ENCODE measurements at regions not wholly inside any gene's neighbourhood (a gene's known extent, or its start where the extent isn't known, plus 50 kb on each side); places are given as distances from the start of the nearest gene placed in this dataset.
"Not testable (repeated sequence)": the region's sequence is repeated elsewhere in the genome, so short reads cannot be mapped to it uniquely, and the experiment has no call there.

DNA sequence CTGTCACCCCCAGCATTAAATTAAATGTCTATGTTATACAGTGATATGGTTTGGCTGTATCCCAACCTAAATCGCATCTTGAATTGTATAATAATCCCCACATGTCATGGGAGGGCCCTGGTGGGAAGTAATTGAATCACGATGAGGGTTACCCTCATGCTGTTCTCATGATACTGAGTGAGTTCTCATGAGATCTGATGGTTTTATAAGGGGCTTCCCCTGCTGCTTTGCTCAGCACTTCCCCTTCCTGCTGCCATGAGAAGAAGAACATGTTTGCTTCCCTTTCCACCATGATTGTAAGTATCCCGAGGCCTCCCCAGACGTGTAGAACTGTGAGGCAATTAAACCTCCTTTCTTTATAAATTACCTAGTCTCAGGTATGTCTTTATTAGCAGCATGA, 445.7 kb downstream of the MRPL39 start:
- H3K4me1 Mint-ChIP-seq: no peaks in the 10 kb centered on the region
- no peaks in the 10 kb centered on the region for H3K36me3 Mint-ChIP-seq
- Histone ChIP-seq H3K9me3 (ENCODE audit: control insufficient read depth, insufficient read depth, low read length) (no peaks in the 10 kb centered on the region), H3K27me3 (ENCODE audit: control insufficient read depth, insufficient read depth, low read length) (no peaks in the 10 kb centered on the region), H3K4me1 (ENCODE audit: control insufficient read depth, insufficient read depth, low read length) (no peaks in the 10 kb centered on the region), H3K27ac (ENCODE audit: low read length) (no peak overlapping the region), H3K36me3 (ENCODE audit: control insufficient read depth, insufficient read depth, low read length) (no peaks in the 10 kb centered on the region), H3K4me3 (ENCODE audit: low read length) (no peak overlapping the region)
- TF ChIP-seq, protein P1, sequence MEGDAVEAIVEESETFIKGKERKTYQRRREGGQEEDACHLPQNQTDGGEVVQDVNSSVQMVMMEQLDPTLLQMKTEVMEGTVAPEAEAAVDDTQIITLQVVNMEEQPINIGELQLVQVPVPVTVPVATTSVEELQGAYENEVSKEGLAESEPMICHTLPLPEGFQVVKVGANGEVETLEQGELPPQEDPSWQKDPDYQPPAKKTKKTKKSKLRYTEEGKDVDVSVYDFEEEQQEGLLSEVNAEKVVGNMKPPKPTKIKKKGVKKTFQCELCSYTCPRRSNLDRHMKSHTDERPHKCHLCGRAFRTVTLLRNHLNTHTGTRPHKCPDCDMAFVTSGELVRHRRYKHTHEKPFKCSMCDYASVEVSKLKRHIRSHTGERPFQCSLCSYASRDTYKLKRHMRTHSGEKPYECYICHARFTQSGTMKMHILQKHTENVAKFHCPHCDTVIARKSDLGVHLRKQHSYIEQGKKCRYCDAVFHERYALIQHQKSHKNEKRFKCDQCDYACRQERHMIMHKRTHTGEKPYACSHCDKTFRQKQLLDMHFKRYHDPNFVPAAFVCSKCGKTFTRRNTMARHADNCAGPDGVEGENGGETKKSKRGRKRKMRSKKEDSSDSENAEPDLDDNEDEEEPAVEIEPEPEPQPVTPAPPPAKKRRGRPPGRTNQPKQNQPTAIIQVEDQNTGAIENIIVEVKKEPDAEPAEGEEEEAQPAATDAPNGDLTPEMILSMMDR (IDR thresholded peaks at IDR 0.05): no peak
- no peaks in the 10 kb centered on the region for H3K27me3 Mint-ChIP-seq (ENCODE audit: low read depth in 2 of 2)
- DNase-seq (no peak), ATAC-seq (no peak)
- 64% methylated on average over 3 of the region's 4 CpGs for WGBS (ENCODE audit: insufficient coverage)
- H3K27ac Mint-ChIP-seq: no peak overlapping the region
- no peak overlapping the region for H3K4me3 Mint-ChIP-seq
- intact Hi-C loops (cut with micrococcal nuclease): no loop called here
- peaks cover 10 to 16% of the 10 kb centered on the region in 2 donors for H3K9me3 Mint-ChIP-seq

DNA sequence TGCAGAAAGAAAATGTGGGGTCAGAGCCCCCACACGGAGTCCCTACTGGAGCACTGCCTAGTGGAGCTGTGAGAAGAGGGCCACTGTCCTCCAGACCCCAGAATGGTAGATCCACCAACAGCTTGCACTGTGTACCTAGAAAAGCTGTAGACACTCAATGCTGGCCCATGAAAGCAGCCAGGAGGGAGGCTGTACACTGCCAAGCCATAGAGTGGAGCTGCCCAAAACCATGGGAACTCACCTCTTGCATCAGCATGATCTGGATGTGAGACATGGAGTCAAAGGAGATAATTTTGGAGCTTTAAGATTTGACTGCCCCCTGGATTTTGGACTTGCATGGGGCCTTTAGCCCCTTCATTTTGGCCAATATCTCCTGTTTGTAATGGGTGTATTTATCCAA, 452.3 kb downstream of the MRPL39 start:
- H3K4me3 ChIP-seq (ENCODE audit: low read length); H3K36me3 ChIP-seq (ENCODE audit: control insufficient read depth, insufficient read depth, low read length); H3K36me3 Mint-ChIP-seq; H3K27ac Mint-ChIP-seq; H3K9me3 ChIP-seq (ENCODE audit: control insufficient read depth, insufficient read depth, low read length); H3K4me1 ChIP-seq (ENCODE audit: control insufficient read depth, insufficient read depth, low read length); H3K4me1 Mint-ChIP-seq; intact Hi-C loops (cut with micrococcal nuclease); H3K27me3 ChIP-seq (ENCODE audit: control insufficient read depth, insufficient read depth, low read length); H3K4me3 Mint-ChIP-seq; DNase-seq; H3K27ac ChIP-seq (ENCODE audit: low read length); ATAC-seq; H3K27me3 Mint-ChIP-seq (ENCODE audit: low read depth in 2 of 2): not testable (repeated sequence)
- WGBS (ENCODE audit: insufficient coverage): 0% methylated on average over 1 of the region's 1 CpG
- peaks cover 11 to 15% of the 10 kb centered on the region in 2 donors for H3K9me3 Mint-ChIP-seq

DNA sequence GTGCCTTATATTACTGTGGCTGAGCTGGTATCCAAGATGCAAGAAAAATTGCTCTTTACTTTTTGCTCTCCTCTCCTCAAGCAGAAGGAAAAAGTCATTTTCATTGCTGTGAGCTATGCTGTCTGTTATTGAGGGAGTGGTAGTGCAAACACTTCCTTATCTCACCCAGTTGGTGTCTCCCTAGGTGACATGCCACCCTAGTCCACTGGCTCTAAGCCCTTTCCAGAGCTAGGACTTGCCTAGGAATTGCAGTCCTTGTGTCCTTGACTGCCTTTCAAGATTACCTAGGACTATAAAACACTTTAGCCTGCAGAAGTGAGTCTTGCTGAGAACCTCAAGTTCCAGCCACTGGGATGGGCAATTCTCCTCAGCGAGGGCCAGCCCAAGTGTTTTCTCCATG, 458.3 kb downstream of the MRPL39 start:
- 93% methylated on average over 1 of the region's 1 CpG for WGBS (ENCODE audit: insufficient coverage)
- TF ChIP-seq, protein P1 (IDR thresholded peaks at IDR 0.05): no peak
- H3K27me3 ChIP-seq (ENCODE audit: control insufficient read depth, insufficient read depth, low read length): no peaks in the 10 kb centered on the region
- no peaks in the 10 kb centered on the region for H3K36me3 ChIP-seq (ENCODE audit: control insufficient read depth, insufficient read depth, low read length)
- H3K4me1 ChIP-seq (ENCODE audit: control insufficient read depth, insufficient read depth, low read length): no peaks in the 10 kb centered on the region
- ATAC-seq (no peak), DNase-seq (no peak)
- no peak overlapping the region for H3K27ac Mint-ChIP-seq
- intact Hi-C loops (cut with micrococcal nuclease): no loop called here
- H3K36me3 Mint-ChIP-seq: no peaks in the 10 kb centered on the region
- H3K4me3 ChIP-seq (ENCODE audit: low read length): no peak overlapping the region
- H3K9me3 ChIP-seq (ENCODE audit: control insufficient read depth, insufficient read depth, low read length): no peaks in the 10 kb centered on the region
- H3K4me1 Mint-ChIP-seq: no peaks in the 10 kb centered on the region
- no peaks in the 10 kb centered on the region for H3K27me3 Mint-ChIP-seq (ENCODE audit: low read depth in 2 of 2)
- no peak overlapping the region for H3K27ac ChIP-seq (ENCODE audit: low read length)
- peaks cover 12 to 15% of the 10 kb centered on the region in 2 donors for H3K9me3 Mint-ChIP-seq
- no peak overlapping the region for H3K4me3 Mint-ChIP-seq

DNA sequence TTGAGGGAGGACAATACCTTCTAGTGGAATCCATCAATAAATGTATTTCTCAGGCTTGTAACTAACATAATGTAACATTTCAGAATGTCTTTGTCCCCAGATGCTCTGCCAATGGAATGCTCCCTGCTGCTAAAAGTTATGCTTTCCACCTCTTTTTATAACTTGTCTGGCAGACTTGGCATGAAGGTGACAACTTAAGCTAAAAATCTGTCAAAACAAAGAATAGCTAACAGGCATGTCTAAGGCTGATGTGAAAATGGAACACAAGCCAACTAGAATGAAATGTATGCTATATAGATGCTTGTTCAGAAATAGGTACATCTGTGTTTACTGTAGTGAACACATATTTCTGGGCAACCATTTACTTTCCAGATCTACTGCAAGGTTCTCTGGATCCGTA, 467.9 kb downstream of the MRPL39 start:
- ATAC-seq (no peak), DNase-seq (no peak)
- H3K4me1 Mint-ChIP-seq: no peaks in the 10 kb centered on the region
- Histone ChIP-seq H3K27ac (ENCODE audit: low read length) (no peak overlapping the region), H3K27me3 (ENCODE audit: control insufficient read depth, insufficient read depth, low read length) (no peaks in the 10 kb centered on the region), H3K4me3 (ENCODE audit: low read length) (no peak overlapping the region), H3K36me3 (ENCODE audit: control insufficient read depth, insufficient read depth, low read length) (no peaks in the 10 kb centered on the region), H3K9me3 (ENCODE audit: control insufficient read depth, insufficient read depth, low read length) (no peaks in the 10 kb centered on the region), H3K4me1 (ENCODE audit: control insufficient read depth, insufficient read depth, low read length) (no peaks in the 10 kb centered on the region)
- peaks cover 10 to 12% of the 10 kb centered on the region in 2 donors for H3K9me3 Mint-ChIP-seq
- no peaks in the 10 kb centered on the region for H3K36me3 Mint-ChIP-seq
- H3K27ac Mint-ChIP-seq: no peak overlapping the region
- no peak overlapping the region for H3K4me3 Mint-ChIP-seq
- TF ChIP-seq, protein P1 (IDR thresholded peaks at IDR 0.05): no peak
- intact Hi-C loops (cut with micrococcal nuclease): no loop called here
- 86% methylated on average over 1 of the region's 1 CpG for WGBS (ENCODE audit: insufficient coverage)
- H3K27me3 Mint-ChIP-seq (ENCODE audit: low read depth in 2 of 2): no peaks in the 10 kb centered on the region

Measured in natural killer cell (primary cell).